Keratinocyte (primary cell): ENCODE measurements at regions not wholly inside any gene's neighbourhood (a gene's known extent, or its start where the extent isn't known, plus 50 kb on each side); places are given as distances from the start of the nearest gene placed in this dataset.

ENCODE experiments used
- DNase-seq: peaks from one replicate; pipeline ENCODE4 v3.0.0-alpha.2; 2011; ENCODE audit warnings: low read depth, missing footprints, low spot score
- FAIRE-seq: peaks from 2 replicates; lab custom pipeline; 2011; peaks lifted over from hg19 to GRCh38; lab: Jason Lieb, UNC
- H2AFZ ChIP-seq: 2 replicates; pipeline ENCODE4 v1.6.0; 2012; ENCODE audit warnings: low read length, control low read depth, inconsistent platforms; ENCODE audit not compliant: control insufficient read depth
- H3K27ac ChIP-seq: 2 replicates; pipeline ENCODE4 v1.5.1; 2011; ENCODE audit warnings: low read length; ENCODE audit not compliant: control insufficient read depth, insufficient read depth
- H3K27me3 ChIP-seq: 3 replicates; pipeline ENCODE4 v1.6.0; 2011; ENCODE audit warnings: low read length; ENCODE audit not compliant: control insufficient read depth, insufficient read depth; ENCODE audit errors: extremely low read depth
- H3K36me3 ChIP-seq, 2 experiments: 2 replicates in 1 of 2; 3 replicates in 1 of 2; pipeline ENCODE4 v1.5.1; 2011; ENCODE audit warnings: low read length in 2 of 2, mild to moderate bottlenecking in 1 of 2; ENCODE audit not compliant: control insufficient read depth in 2 of 2, insufficient read depth in 2 of 2; ENCODE audit errors: extremely low read depth in 1 of 2
- H3K4me1 ChIP-seq: 3 replicates; pipeline ENCODE4 v1.5.1; 2011; ENCODE audit warnings: low read length; ENCODE audit not compliant: control insufficient read depth, insufficient read depth; ENCODE audit errors: extremely low read depth
- H3K4me2 ChIP-seq: 3 replicates; pipeline ENCODE4 v1.6.0; 2011; ENCODE audit warnings: low read depth, low read length; ENCODE audit not compliant: control insufficient read depth, insufficient read depth; ENCODE audit errors: extremely low read depth
- H3K4me3 ChIP-seq, 3 experiments: fragments of 200-600 bp in 1 of 3; sonication (generic) in 1 of 3; 2 replicates in 2 of 3; 3 replicates in 1 of 3; pipeline ENCODE4 v1.5.1; 2011 to 2016; ENCODE audit warnings: low read length in 3 of 3, mild to moderate bottlenecking in 3 of 3, control low read depth in 2 of 3, inconsistent platforms in 1 of 3, low read depth in 1 of 3, mixed read lengths in 1 of 3, mixed run types in 1 of 3, moderate library complexity in 1 of 3; ENCODE audit not compliant: control insufficient read depth in 2 of 3, insufficient read depth in 2 of 3; ENCODE audit errors: extremely low read depth in 1 of 3
- H3K79me2 ChIP-seq: 2 replicates; pipeline ENCODE4 v1.6.0; 2012; ENCODE audit warnings: low read length; ENCODE audit not compliant: control insufficient read depth, insufficient read depth
- H3K9ac ChIP-seq: 3 replicates; pipeline ENCODE4 v1.6.0; 2011; ENCODE audit warnings: low read length; ENCODE audit not compliant: control insufficient read depth, insufficient read depth; ENCODE audit errors: extremely low read depth
- H3K9me1 ChIP-seq: 3 replicates; pipeline ENCODE4 v1.6.0; 2011; ENCODE audit warnings: low read length; ENCODE audit not compliant: control insufficient read depth, insufficient read depth; ENCODE audit errors: extremely low read depth
- H3K9me3 ChIP-seq: 2 replicates; pipeline ENCODE4 v1.5.1; 2012; ENCODE audit warnings: low read depth, low read length; ENCODE audit not compliant: control insufficient read depth
- H4K20me1 ChIP-seq: 3 replicates; pipeline ENCODE4 v1.6.0; 2011; ENCODE audit warnings: low read length; ENCODE audit not compliant: control insufficient read depth, insufficient read depth; ENCODE audit errors: extremely low read depth
- CTCF ChIP-seq, 3 experiments: IDR thresholded peaks in 1 of 3; conservative IDR thresholded peaks in 1 of 3; optimal IDR thresholded peaks in 1 of 3; 2 replicates in 2 of 3; 3 replicates in 1 of 3; pipeline versions ENCODE3 to v1.5.1; 2011; ENCODE audit warnings: low read length in 3 of 3, mild to moderate bottlenecking in 3 of 3, moderate library complexity in 2 of 3, control low read depth in 1 of 3, inconsistent platforms in 1 of 3; ENCODE audit not compliant: insufficient read depth in 2 of 3; ENCODE audit errors: extremely low read depth in 1 of 3
- EZH2 ChIP-seq: IDR thresholded peaks from one replicate; pipeline ENCODE4 v1.6.1; 2012; ENCODE audit warnings: inconsistent platforms, mild to moderate bottlenecking, low read length, moderate library complexity
- dilution Hi-C: fragments of 300-500 bp; cut with MboI; formaldehyde crosslinking; loops from one replicate; pipeline ENCODE4 v1.7.0; 2020; ENCODE audit warnings: low sequenced_read_pairs; ENCODE audit not compliant: extremely low pct_ligation_motif_present

DNA sequence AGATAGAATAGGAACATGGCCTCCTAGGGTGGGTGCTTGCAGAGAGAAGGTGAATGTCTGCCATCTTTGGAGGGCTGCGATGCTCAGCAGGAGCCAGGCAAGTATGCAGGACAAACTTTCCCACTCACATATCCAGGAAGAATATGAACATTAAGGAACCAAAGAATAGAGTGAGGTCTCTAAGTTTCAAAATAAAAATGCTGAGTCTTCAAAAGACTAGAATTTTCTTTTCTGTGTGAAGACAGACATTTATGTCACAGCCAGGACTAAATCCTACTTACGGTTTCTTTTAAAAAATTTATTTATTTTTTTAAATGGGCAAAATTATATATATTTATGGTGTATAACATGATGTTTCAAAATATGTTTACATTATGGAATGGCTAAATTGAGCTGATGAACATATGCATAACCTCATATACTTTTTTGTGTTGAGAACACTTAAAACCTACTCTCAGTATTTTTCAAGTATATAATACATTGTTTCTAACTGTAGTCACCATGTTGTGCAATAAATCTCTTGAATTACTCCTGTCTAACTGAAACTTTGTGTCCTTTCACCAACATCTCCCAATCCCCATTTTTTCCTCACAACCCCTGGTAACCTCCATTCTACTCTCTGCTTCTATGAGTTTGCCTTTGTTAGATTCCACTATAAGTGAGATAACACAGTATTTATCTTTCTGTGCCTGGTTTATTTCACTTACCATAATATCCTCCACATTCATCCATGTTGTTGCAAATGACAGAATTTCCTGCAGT lies 177.8 kb upstream of the HAND2 start:
- H3K27me3 ChIP-seq, result no peaks in the 10 kb centered on the region
- no peak overlapping the region for H3K4me3 ChIP-seq
- no peaks in the 10 kb centered on the region for H3K9me3 ChIP-seq
- no peaks in the 10 kb centered on the region for H3K79me2 ChIP-seq
- H3K4me2 ChIP-seq, result no peak overlapping the region
- H2AFZ ChIP-seq, result no peak overlapping the region
- DNase-seq (no peak), FAIRE-seq (no peak)
- no peak overlapping the region for H3K9ac ChIP-seq
- no peak overlapping the region for H3K27ac ChIP-seq
- no peaks in the 10 kb centered on the region for H3K4me1 ChIP-seq
- no peaks in the 10 kb centered on the region for H3K36me3 ChIP-seq
- no peak for TF ChIP-seq CTCF (optimal IDR thresholded peaks at IDR 0.05 in 1 of 3, IDR thresholded peaks at IDR 0.05 in 1 of 3, conservative IDR thresholded peaks at IDR 0.05 in 1 of 3; ENCODE audit: extremely low read depth in 1 of 3, insufficient read depth in 2 of 3, low read length in 3 of 3)
- no peaks in the 10 kb centered on the region for H3K9me1 ChIP-seq
- dilution Hi-C loops, result no loop called here
- H4K20me1 ChIP-seq, result no peaks in the 10 kb centered on the region

DNA sequence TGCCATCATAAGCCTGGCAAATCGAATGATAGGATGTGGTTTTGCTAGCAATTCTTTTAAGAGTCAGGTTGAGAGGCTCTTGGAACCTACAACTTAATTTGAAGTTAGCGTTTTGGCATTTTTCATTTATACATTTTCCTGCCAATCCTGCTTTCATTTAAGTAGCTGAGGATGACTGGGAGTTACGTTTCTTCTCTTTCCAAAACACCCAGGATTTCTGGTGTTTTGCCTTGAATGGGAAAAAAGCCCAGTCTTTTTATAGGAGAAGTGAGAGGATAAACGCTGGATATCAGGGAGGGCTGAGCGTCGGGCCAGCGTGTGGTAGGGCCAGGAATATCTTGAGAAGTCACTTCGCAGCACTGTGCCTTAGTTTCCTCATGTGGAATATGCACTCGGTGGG lies 174.2 kb upstream of the HAND2 start:
- DNase-seq (no peak), FAIRE-seq (no peak)
- Histone ChIP-seq H3K4me3 (no peak overlapping the region), H3K27ac (no peak overlapping the region), H3K9me3 (no peaks in the 10 kb centered on the region), H3K9me1 (no peaks in the 10 kb centered on the region), H3K4me1 (no peaks in the 10 kb centered on the region), H3K27me3 (no peaks in the 10 kb centered on the region), H3K36me3 (no peaks in the 10 kb centered on the region), H2AFZ (no peak overlapping the region), H3K79me2 (no peaks in the 10 kb centered on the region), H3K4me2 (no peak overlapping the region), H3K9ac (no peak overlapping the region), H4K20me1 (no peaks in the 10 kb centered on the region)
- no peak for TF ChIP-seq CTCF (optimal IDR thresholded peaks at IDR 0.05 in 1 of 3, IDR thresholded peaks at IDR 0.05 in 1 of 3, conservative IDR thresholded peaks at IDR 0.05 in 1 of 3; ENCODE audit: extremely low read depth in 1 of 3, insufficient read depth in 2 of 3, low read length in 3 of 3)
- no peak for TF ChIP-seq EZH2
- dilution Hi-C loops, result no loop called here
